Liver (tissue), 8 donors: ENCODE measurements at regions not wholly inside any gene's neighbourhood (a gene's known extent, or its start where the extent isn't known, plus 50 kb on each side); places are given as distances from the start of the nearest gene placed in this dataset.
A peak's percentile ranks its signal among the peaks of the same experiment; 100 is the strongest.

Source experiments
- DNase-seq: peaks from one replicate; pipeline ENCODE4 v3.0.0-alpha.2; 2017; ENCODE audit warnings: low spot score
- H3K27ac ChIP-seq, 2 donors: one replicate each; pipeline ENCODE4 v1.7.0; 2013; ENCODE audit warnings: inconsistent platforms in 2 of 2, low read length in 2 of 2, control low read depth in 1 of 2, low read depth in 1 of 2, mild to moderate bottlenecking in 1 of 2
- H3K27me3 ChIP-seq, 4 donors: one replicate each; pipeline versions ENCODE4 v1.6.1 to v1.7.0; 2013; ENCODE audit warnings: low read length in 3 of 4, inconsistent platforms in 1 of 4, mild to moderate bottlenecking in 1 of 4, moderate library complexity in 1 of 4; ENCODE audit not compliant: control insufficient read depth in 4 of 4, insufficient read depth in 4 of 4
- H3K36me3 ChIP-seq, 4 donors: one replicate each; pipeline versions ENCODE4 v1.6.1 to v1.7.0; 2013; ENCODE audit warnings: low read length in 3 of 4, mild to moderate bottlenecking in 3 of 4, low read depth in 1 of 4, moderate library complexity in 1 of 4; ENCODE audit not compliant: control insufficient read depth in 4 of 4, insufficient read depth in 3 of 4
- H3K4me1 ChIP-seq, 4 donors: one replicate each; pipeline versions ENCODE4 v1.6.1 to v1.7.0; 2013; ENCODE audit warnings: low read length in 3 of 4, mild to moderate bottlenecking in 3 of 4, moderate library complexity in 1 of 4; ENCODE audit not compliant: control insufficient read depth in 4 of 4, insufficient read depth in 4 of 4
- H3K4me3 ChIP-seq, 3 donors: one replicate each; pipeline versions ENCODE4 v1.6.1 to v1.7.0; 2013; ENCODE audit warnings: low read length in 3 of 3, control low read depth in 1 of 3, low read depth in 1 of 3, mild to moderate bottlenecking in 1 of 3
- H3K9ac ChIP-seq, 2 donors: one replicate each; pipeline ENCODE4 v1.7.0; 2013; ENCODE audit warnings: low read length in 2 of 2, mild to moderate bottlenecking in 2 of 2, moderate library complexity in 2 of 2, control low read depth in 1 of 2, low read depth in 1 of 2
- H3K9me3 ChIP-seq, 4 donors: one replicate each; pipeline versions ENCODE4 v1.6.1 to v1.7.0; 2013; ENCODE audit warnings: low read length in 3 of 4; ENCODE audit not compliant: control insufficient read depth in 4 of 4
- ATF3 ChIP-seq: IDR thresholded peaks from 2 replicates; pipeline ENCODE4 v1.6.1; 2016; ENCODE audit warnings: antibody characterized with exemption
- EGR1 ChIP-seq, 2 donors: IDR thresholded peaks; 2 replicates each; pipeline ENCODE4 v1.6.1; 2016 to 2018; ENCODE audit warnings: antibody characterized with exemption in 2 of 2, low read depth in 2 of 2
- FOXA1 ChIP-seq: IDR thresholded peaks from 2 replicates; pipeline ENCODE4 v1.6.1; 2016; ENCODE audit warnings: antibody characterized with exemption
- FOXA2 ChIP-seq: IDR thresholded peaks from 2 replicates; pipeline ENCODE4 v1.6.1; 2016; ENCODE audit warnings: antibody characterized with exemption
- GABPA ChIP-seq, 2 donors: IDR thresholded peaks in 1 of 2; conservative IDR thresholded peaks in 1 of 2; 2 replicates each; pipeline ENCODE4 v1.6.1; 2016; ENCODE audit warnings: antibody characterized with exemption in 2 of 2, mild to moderate bottlenecking in 1 of 2, moderate library complexity in 1 of 2
- HNF4A ChIP-seq, 2 donors: conservative IDR thresholded peaks; 2 replicates each; pipeline ENCODE4 v1.6.1; 2016; ENCODE audit warnings: antibody characterized with exemption in 2 of 2, mild to moderate bottlenecking in 2 of 2
- HNF4G ChIP-seq: IDR thresholded peaks from 2 replicates; pipeline ENCODE4 v1.6.1; 2016; ENCODE audit warnings: antibody characterized with exemption
- JUND ChIP-seq, 2 donors: IDR thresholded peaks; 2 replicates each; pipeline ENCODE4 v1.6.1; 2016; ENCODE audit warnings: antibody characterized with exemption in 2 of 2
- NR2F2 ChIP-seq: IDR thresholded peaks from 2 replicates; pipeline ENCODE4 v1.6.1; 2016; ENCODE audit warnings: antibody characterized with exemption
- RAD21 ChIP-seq, 2 donors: IDR thresholded peaks; 2 replicates each; pipeline ENCODE4 v1.6.1; 2016; ENCODE audit warnings: antibody characterized with exemption in 2 of 2, mild to moderate bottlenecking in 2 of 2
- REST ChIP-seq: IDR thresholded peaks from 2 replicates; pipeline ENCODE4 v1.6.1; 2016; ENCODE audit warnings: antibody characterized with exemption, mild to moderate bottlenecking
- RXRA ChIP-seq, 2 donors: IDR thresholded peaks; 2 replicates each; pipeline ENCODE4 v1.6.1; 2017 to 2018; ENCODE audit warnings: antibody characterized with exemption in 2 of 2, mild to moderate bottlenecking in 1 of 2
- SP1 ChIP-seq: IDR thresholded peaks from 2 replicates; pipeline ENCODE4 v1.6.1; 2018; ENCODE audit warnings: antibody characterized with exemption, mild to moderate bottlenecking
- TAF1 ChIP-seq: conservative IDR thresholded peaks from 2 replicates; pipeline ENCODE4 v1.6.1; 2016; ENCODE audit warnings: antibody characterized with exemption, mild to moderate bottlenecking
- YY1 ChIP-seq: IDR thresholded peaks from 2 replicates; pipeline ENCODE4 v1.6.1; 2016; ENCODE audit warnings: antibody characterized with exemption, mild to moderate bottlenecking
- ZBTB33 ChIP-seq: IDR thresholded peaks from 2 replicates; pipeline ENCODE4 v1.6.1; 2016; ENCODE audit warnings: antibody characterized with exemption
- WGBS: extraction: QIAGEN DNeasy Blood & Tissue Kit; methylation state at CpG from one replicate; pipeline ENCODE4 v1.1.7; 2013; 5-methylcytosine and 5-hydroxymethylcytosine counted together
- TF ChIP-seq, protein P1 (sequence below): fragments of 150-350 bp; IDR thresholded peaks from 2 replicates; pipeline ENCODE4 v1.5.1; 2017; ENCODE audit warnings: improper control_type of control experiment, low read depth, low read length; ENCODE audit not compliant: missing input control
- TF ChIP-seq, protein P2 (sequence below): IDR thresholded peaks from 2 replicates; pipeline ENCODE4 v1.6.1; 2016; ENCODE audit warnings: antibody characterized with exemption
- donor health status: healthy.
- donor health status: healthy.
- donor health status: healthy.
- donor health status: healthy.
- donor health status: healthy.

GRCh38 chr4:20395160-20395773, 143.6 kb downstream of the SLIT2 start:
- H3K27me3 ChIP-seq = peaks cover 0 to 12% (median 0%) of the 10 kb centered on the region in 4 donors
- 11% methylated on average over 3 of the region's 3 CpGs for WGBS
- no peaks in the 10 kb centered on the region for H3K36me3 ChIP-seq
- H3K9ac ChIP-seq = no peak overlapping the region
- DNase-seq = peak; percentile 36
- H3K27ac ChIP-seq = no peak overlapping the region
- H3K4me1 ChIP-seq = no peaks in the 10 kb centered on the region
- TF ChIP-seq FOXA1 = no peak
- TF ChIP-seq, protein P1, sequence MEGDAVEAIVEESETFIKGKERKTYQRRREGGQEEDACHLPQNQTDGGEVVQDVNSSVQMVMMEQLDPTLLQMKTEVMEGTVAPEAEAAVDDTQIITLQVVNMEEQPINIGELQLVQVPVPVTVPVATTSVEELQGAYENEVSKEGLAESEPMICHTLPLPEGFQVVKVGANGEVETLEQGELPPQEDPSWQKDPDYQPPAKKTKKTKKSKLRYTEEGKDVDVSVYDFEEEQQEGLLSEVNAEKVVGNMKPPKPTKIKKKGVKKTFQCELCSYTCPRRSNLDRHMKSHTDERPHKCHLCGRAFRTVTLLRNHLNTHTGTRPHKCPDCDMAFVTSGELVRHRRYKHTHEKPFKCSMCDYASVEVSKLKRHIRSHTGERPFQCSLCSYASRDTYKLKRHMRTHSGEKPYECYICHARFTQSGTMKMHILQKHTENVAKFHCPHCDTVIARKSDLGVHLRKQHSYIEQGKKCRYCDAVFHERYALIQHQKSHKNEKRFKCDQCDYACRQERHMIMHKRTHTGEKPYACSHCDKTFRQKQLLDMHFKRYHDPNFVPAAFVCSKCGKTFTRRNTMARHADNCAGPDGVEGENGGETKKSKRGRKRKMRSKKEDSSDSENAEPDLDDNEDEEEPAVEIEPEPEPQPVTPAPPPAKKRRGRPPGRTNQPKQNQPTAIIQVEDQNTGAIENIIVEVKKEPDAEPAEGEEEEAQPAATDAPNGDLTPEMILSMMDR = peak; percentile 43
- TF ChIP-seq RAD21 (IDR thresholded peaks at IDR 0.05) = peak; percentile 53 to 60
- no peaks in the 10 kb centered on the region for H3K9me3 ChIP-seq
- no peak overlapping the region for H3K4me3 ChIP-seq

DNA sequence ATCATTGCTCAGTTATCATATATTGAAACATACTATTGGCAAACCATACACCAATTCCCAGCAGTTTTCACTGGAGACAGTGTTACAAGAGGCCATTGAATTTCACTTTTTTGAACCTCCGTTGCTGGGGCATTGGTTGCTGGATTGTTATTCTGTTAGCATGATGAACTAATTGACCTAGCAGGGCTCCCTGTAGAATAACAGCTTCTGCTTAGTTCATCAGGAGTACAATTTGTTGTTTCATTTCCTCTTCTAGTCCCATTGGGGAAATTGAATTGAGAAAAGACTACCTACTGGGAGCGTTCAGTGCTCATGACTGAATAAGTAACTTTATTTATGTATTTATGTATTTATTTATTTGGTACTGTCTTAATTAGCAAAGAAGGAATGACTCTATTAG, 151.6 kb downstream of the SLIT2 start:
- H3K9ac ChIP-seq = no peak overlapping the region
- no peaks in the 10 kb centered on the region for H3K4me1 ChIP-seq
- no peak for DNase-seq
- peaks cover 0 to 3% (median 0%) of the 10 kb centered on the region in 4 donors for H3K27me3 ChIP-seq
- 61% methylated on average over 2 of the region's 2 CpGs for WGBS
- H3K4me3 ChIP-seq = no peak overlapping the region
- H3K36me3 ChIP-seq = no peaks in the 10 kb centered on the region
- TF ChIP-seq FOXA2 (no peak), JUND (IDR thresholded peaks at IDR 0.05) (no peak), RXRA (IDR thresholded peaks at IDR 0.05) (no peak), NR2F2 (no peak), ZBTB33 (no peak), REST (no peak), GABPA (IDR thresholded peaks at IDR 0.05 in 1 of 2, conservative IDR thresholded peaks at IDR 0.05 in 1 of 2) (no peak), TAF1 (no peak), SP1 (no peak), FOXA1 (no peak), HNF4G (no peak), ATF3 (no peak), YY1 (no peak), EGR1 (IDR thresholded peaks at IDR 0.05; ENCODE audit: low read depth in 2 of 2) (no peak), HNF4A (conservative IDR thresholded peaks at IDR 0.05) (no peak)
- TF ChIP-seq, protein P2, sequence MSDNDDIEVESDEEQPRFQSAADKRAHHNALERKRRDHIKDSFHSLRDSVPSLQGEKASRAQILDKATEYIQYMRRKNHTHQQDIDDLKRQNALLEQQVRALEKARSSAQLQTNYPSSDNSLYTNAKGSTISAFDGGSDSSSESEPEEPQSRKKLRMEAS = no peak
- TF ChIP-seq, protein P1 = no peak
- no peaks in the 10 kb centered on the region for H3K9me3 ChIP-seq
- H3K27ac ChIP-seq = no peak overlapping the region
